GM12872 (cell line): ENCODE measurements at regions not wholly inside any gene's neighbourhood (a gene's known extent, or its start where the extent isn't known, plus 50 kb on each side); places are given as distances from the start of the nearest gene placed in this dataset.

Experiments used
- TF ChIP-seq, protein P1 (sequence below): IDR thresholded peaks from 3 replicates; pipeline ENCODE4 v1.5.1; 2011; ENCODE audit warnings: low read depth, mild to moderate bottlenecking, low read length, moderate library complexity; ENCODE audit not compliant: insufficient read depth

DNA sequence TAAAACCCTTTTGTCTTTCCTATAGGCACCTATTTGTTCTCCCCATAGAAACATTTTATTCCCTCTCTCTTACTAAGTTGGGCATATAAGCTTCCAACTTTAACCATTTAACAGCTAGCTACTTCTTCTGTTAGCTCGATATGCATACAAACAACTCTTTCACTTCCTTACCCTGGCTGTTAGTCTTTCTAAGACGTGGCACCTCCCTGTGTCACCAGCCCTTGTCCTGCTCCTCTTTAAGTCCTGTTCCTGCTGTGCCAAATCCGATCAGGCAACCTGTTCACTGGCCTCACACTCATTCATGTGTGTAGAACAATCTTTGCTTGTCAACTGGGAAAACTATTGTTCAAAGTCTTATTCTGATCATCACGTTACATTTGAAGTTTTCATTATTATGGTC, 1376.1 kb upstream of the TENM4 start:
- TF ChIP-seq, protein P1, sequence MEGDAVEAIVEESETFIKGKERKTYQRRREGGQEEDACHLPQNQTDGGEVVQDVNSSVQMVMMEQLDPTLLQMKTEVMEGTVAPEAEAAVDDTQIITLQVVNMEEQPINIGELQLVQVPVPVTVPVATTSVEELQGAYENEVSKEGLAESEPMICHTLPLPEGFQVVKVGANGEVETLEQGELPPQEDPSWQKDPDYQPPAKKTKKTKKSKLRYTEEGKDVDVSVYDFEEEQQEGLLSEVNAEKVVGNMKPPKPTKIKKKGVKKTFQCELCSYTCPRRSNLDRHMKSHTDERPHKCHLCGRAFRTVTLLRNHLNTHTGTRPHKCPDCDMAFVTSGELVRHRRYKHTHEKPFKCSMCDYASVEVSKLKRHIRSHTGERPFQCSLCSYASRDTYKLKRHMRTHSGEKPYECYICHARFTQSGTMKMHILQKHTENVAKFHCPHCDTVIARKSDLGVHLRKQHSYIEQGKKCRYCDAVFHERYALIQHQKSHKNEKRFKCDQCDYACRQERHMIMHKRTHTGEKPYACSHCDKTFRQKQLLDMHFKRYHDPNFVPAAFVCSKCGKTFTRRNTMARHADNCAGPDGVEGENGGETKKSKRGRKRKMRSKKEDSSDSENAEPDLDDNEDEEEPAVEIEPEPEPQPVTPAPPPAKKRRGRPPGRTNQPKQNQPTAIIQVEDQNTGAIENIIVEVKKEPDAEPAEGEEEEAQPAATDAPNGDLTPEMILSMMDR, result no peak

DNA sequence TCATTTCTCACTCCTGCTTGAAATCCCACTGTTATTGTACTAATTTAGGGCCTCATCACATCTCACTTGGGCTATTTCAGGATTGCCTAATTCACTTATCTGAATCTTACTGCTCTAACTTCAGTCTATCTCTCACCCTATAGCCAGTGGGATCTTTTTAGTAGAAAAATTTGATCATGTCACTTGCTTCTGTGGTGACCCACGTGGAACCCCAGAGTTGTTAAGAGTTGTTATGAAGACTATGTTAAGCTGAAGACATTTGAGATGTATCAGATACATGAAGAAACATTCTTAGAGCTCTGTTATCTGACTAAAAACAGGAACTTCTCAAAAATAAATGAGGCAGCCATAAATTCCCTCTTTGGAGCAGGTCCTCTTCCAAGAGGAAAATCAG, 1375.6 kb upstream of the TENM4 start:
- TF ChIP-seq, protein P1, result no peak

DNA sequence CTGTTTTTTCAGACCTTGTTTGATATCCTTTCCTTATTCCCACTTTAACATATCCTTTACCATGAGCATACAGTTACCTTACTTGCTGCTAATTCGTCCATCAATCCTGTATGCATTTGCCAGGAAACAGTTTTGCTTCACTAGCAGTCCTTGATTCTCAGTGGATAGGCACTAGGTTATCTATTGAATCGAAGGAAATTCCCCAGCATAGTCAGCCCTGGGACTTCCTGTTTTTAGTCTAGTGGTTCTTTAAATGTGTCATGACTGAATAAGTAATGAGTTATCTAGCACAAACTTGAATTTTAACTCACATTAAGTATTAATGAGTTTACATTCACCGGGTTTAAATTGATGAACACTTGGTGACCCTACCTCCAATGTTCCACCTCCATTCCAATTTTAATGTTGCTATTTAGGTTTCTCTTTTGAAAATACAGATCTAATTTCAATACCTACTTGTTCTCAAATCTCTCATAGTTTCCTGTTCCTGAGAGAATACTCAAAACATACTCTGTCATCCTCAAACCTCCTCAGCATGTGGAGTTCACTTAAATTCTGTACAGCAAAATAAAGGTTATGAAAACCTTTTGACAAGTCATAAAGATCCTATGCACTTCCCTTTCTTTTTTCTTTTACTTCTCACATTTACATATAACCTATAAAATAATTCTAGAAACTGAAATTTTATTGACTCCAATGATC, 1375.1 kb upstream of the TENM4 start:
- TF ChIP-seq, protein P1, result no peak

DNA sequence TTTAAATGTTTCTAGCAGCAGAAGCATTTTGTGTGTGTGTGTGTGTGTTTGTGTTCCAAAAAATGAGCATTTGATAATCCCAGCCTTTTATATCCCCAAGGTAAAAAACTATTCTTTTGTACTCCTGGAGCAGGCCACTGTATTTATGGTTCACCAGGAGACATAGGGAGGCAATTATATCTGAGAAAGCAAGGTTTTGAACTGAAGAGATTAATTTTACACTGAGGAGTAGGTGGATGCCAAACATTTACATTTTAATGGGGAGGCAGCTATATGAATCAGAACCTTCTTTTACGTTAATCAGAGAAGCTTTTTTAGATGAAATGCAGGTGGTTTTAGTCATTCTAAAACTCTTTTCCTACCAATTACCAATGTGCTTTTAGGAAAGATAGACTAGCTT, 1374.0 kb upstream of the TENM4 start:
- TF ChIP-seq, protein P1, result no peak

DNA sequence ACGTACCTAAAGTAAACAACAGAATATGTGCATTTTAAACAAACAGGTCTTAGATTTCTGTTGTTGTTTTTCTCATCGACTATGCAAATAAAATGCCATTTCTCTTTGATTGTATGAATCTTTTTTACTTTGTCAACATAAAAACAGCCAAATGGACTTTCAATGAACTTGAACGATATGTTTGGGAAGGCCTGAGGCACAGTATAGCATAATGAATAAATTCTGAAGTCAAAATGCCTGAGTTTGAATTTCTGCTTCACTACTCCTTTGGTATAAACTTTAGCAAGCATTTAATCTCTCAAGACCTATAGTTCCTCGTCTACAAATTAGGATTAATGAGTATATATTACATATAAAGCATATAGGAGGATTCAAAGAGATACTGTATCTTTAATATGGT, 1369.9 kb upstream of the TENM4 start:
- TF ChIP-seq, protein P1, result no peak

DNA sequence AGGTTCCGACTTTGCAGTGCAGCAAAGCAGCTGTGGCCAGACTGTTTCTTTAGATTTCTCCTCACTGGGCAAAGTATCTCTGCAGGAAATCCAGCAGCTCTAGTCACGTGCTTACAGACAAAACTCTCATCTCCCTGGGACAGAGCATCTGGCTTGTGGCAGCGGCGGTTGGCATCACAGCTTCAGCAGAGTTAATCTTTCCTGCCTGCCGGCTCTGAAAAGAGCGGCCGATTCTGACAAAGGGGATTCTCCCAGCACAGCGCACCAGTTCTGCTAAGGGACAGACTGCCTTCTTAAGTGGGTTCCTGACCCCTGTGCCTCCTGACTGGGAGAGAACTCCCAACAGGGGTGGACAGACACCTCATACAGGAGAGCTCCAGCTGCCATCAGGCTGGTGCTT, 1357.3 kb upstream of the TENM4 start:
- TF ChIP-seq, protein P1, result no peak

DNA sequence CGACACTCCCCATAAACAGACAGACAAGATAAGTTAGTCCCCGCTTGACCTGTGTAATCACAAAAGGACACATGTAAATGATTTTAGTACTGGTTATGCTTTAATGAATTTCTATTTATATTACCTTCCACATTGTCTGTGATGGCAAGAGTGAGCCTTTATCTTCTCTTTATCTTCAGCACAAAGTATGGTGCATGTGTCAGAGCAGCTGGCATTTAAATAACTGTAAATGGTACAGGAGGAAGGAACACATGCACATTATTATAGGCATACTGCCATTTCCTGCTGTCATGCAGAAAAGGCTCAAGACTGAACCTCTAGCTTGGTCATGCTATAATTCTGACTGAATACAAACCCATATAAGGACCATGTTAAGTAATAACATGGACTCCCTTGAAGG, 1342.7 kb upstream of the TENM4 start:
- TF ChIP-seq, protein P1, result no peak
